Endothelial cell of umbilical vein (primary cell): ENCODE measurements at regions not wholly inside any gene's neighbourhood (a gene's known extent, or its start where the extent isn't known, plus 50 kb on each side); places are given as distances from the start of the nearest gene placed in this dataset.

Experiments
- BruUV-seq: library from RNA; stranded (reverse); fragments of 400-500 nt; replicated peaks from 2 replicates; lab custom pipeline; 2021; lab: Mats Ljungman, UMichigan
- CTCF ChIA-PET: fragments of 300-600, 350-600 bp; sonication (Branson Sonifier 250); formaldehyde crosslinking; loops from one replicate; lab custom pipeline; 2021; ENCODE audit warnings: antibody characterized with exemption, inconsistent platforms; lab: Charles Lee
- POLR2A ChIA-PET: fragments of 300-600, 350-600 bp; sonication (Branson Sonifier 250); formaldehyde crosslinking; loops from one replicate; lab custom pipeline; 2021; ENCODE audit warnings: antibody characterized with exemption, inconsistent platforms; lab: Charles Lee
- DNase-seq: peaks from one replicate; pipeline ENCODE4 v3.0.0-alpha.2; 2011; ENCODE audit warnings: low read depth, low spot score
- FAIRE-seq: peaks from 2 replicates; lab custom pipeline; 2011; peaks lifted over from hg19 to GRCh38; lab: Jason Lieb, UNC
- H2AFZ ChIP-seq: 2 replicates; pipeline ENCODE4 v1.6.0; 2012; ENCODE audit warnings: low read depth, low read length, control low read depth, inconsistent platforms
- H3K27ac ChIP-seq: 2 replicates; pipeline ENCODE4 v1.5.1; 2011; ENCODE audit warnings: low read depth, mild to moderate bottlenecking, control low read depth, low read length, moderate library complexity; ENCODE audit not compliant: insufficient read depth
- H3K27me3 ChIP-seq, 2 experiments: 2 replicates each; pipeline versions ENCODE4 v1.6.0 to v1.6.1; 2011; ENCODE audit warnings: low read length in 2 of 2, mixed read lengths in 1 of 2; ENCODE audit not compliant: control insufficient read depth in 2 of 2, insufficient read depth in 2 of 2
- H3K36me3 ChIP-seq, 2 experiments: 2 replicates in 1 of 2; 3 replicates in 1 of 2; pipeline ENCODE4 v1.5.1; 2011; ENCODE audit warnings: low read length in 2 of 2, mild to moderate bottlenecking in 1 of 2, moderate library complexity in 1 of 2; ENCODE audit not compliant: control insufficient read depth in 2 of 2, insufficient read depth in 2 of 2; ENCODE audit errors: extremely low read depth in 1 of 2
- H3K4me1 ChIP-seq: 3 replicates; pipeline ENCODE4 v1.5.1; 2011; ENCODE audit warnings: mild to moderate bottlenecking, low read length; ENCODE audit not compliant: control insufficient read depth, insufficient read depth; ENCODE audit errors: extremely low read depth
- H3K4me2 ChIP-seq: 2 replicates; pipeline ENCODE4 v1.6.1; 2011; ENCODE audit warnings: low read length, control low read depth, mixed read lengths; ENCODE audit not compliant: insufficient read depth
- H3K4me3 ChIP-seq, 3 experiments: fragments of 200-600 bp in 1 of 3; sonication (generic), shearing (Covaris generic) in 1 of 3; replicated peaks in 1 of 3; 2 replicates each; pipeline ENCODE4 v1.5.1; 2011 to 2016; ENCODE audit warnings: control low read depth in 3 of 3, low read length in 3 of 3, mild to moderate bottlenecking in 2 of 3, inconsistent platforms in 1 of 3, low read depth in 1 of 3, moderate library complexity in 1 of 3; ENCODE audit not compliant: insufficient read depth in 1 of 3
- H3K79me2 ChIP-seq: 2 replicates; pipeline ENCODE4 v1.6.0; 2012; ENCODE audit warnings: low read length, inconsistent platforms; ENCODE audit not compliant: control insufficient read depth, insufficient read depth
- H3K9ac ChIP-seq: replicated peaks from 2 replicates; pipeline ENCODE3; 2011; ENCODE audit warnings: low read length, control low read depth; ENCODE audit not compliant: insufficient read depth; ENCODE audit errors: extremely low read depth
- H3K9me1 ChIP-seq: replicated peaks from 3 replicates; pipeline ENCODE4 v1.6.0; 2011; ENCODE audit warnings: mild to moderate bottlenecking, low read length; ENCODE audit not compliant: control insufficient read depth, insufficient read depth; ENCODE audit errors: extremely low read depth
- H3K9me3 ChIP-seq: replicated peaks from 2 replicates; pipeline ENCODE4 v1.5.1; 2012; ENCODE audit warnings: low read length, inconsistent platforms; ENCODE audit not compliant: control insufficient read depth, insufficient read depth
- H4K20me1 ChIP-seq: replicated peaks from 2 replicates; pipeline ENCODE3; 2011; ENCODE audit warnings: mild to moderate bottlenecking, low read length; ENCODE audit not compliant: control insufficient read depth, insufficient read depth; ENCODE audit errors: extremely low read depth
- EZH2 ChIP-seq: IDR thresholded peaks from 2 replicates; pipeline ENCODE4 v1.6.1; 2012; ENCODE audit warnings: borderline replicate concordance, low read depth, mild to moderate bottlenecking, moderate library complexity, low read length, inconsistent platforms; ENCODE audit not compliant: severe bottlenecking
- FOS ChIP-seq: IDR thresholded peaks from 2 replicates; pipeline ENCODE4 v1.6.1; 2011; ENCODE audit warnings: mild to moderate bottlenecking, low read length, moderate library complexity, borderline replicate concordance; ENCODE audit not compliant: insufficient read depth
- GATA2 ChIP-seq: IDR thresholded peaks from 2 replicates; pipeline ENCODE4 v1.7.0; 2011; ENCODE audit warnings: low read depth, mild to moderate bottlenecking, moderate library complexity, mixed read lengths, low read length; ENCODE audit not compliant: insufficient read length, insufficient read depth
- JUN ChIP-seq: IDR thresholded peaks from 2 replicates; pipeline ENCODE4 v1.6.1; 2011; ENCODE audit warnings: borderline replicate concordance, low read depth; ENCODE audit not compliant: insufficient read length, insufficient read depth
- MAX ChIP-seq: IDR thresholded peaks from 2 replicates; pipeline ENCODE4 v1.6.1; 2011; ENCODE audit not compliant: insufficient read depth, insufficient read length
- MYC ChIP-seq: IDR thresholded peaks from one replicate; pipeline ENCODE4 v1.6.1; 2011; ENCODE audit warnings: mild to moderate bottlenecking, low read depth, low read length
- POLR2A ChIP-seq: IDR thresholded peaks from 2 replicates; pipeline ENCODE4 v1.6.1; 2012; ENCODE audit warnings: low read depth, mild to moderate bottlenecking, control low read depth, low read length
- POLR2AphosphoS5 ChIP-seq: IDR thresholded peaks from 2 replicates; pipeline ENCODE4 v1.6.1; 2012; ENCODE audit warnings: low read depth, mild to moderate bottlenecking, control low read depth, low read length, moderate library complexity; ENCODE audit not compliant: insufficient read depth
- dilution Hi-C: fragments of 300-500 bp; cut with MboI; formaldehyde crosslinking; loops from one replicate; pipeline ENCODE4 v1.15.0; 2019; ENCODE audit warnings: low sequenced_read_pairs; ENCODE audit not compliant: extremely low pct_ligation_motif_present
- intact Hi-C: fragments of 100-400 bp; cut with micrococcal nuclease; formaldehyde crosslinking; loops from one replicate; pipeline ENCODE4 v1.10.0; 2022
- TF ChIP-seq, protein P1 (sequence below), 2 donors: IDR thresholded peaks; 1 replicate in 1 of 2; 2 replicates in 1 of 2; pipeline ENCODE4 v1.5.1; 2011; ENCODE audit warnings: low read length in 2 of 2, mild to moderate bottlenecking in 2 of 2, moderate library complexity in 2 of 2, control low read depth in 1 of 2, inconsistent platforms in 1 of 2, low read depth in 1 of 2; ENCODE audit not compliant: insufficient read depth in 1 of 2; ENCODE audit errors: extremely low read depth in 1 of 2

GRCh38 chr13:68784275-68784674 is 1323.4 kb upstream of the ATXN8OS start:
- no peak for TF ChIP-seq JUN
- TF ChIP-seq FOS, result no peak
- no peak for TF ChIP-seq MYC
- TF ChIP-seq GATA2, result no peak
- no peak for TF ChIP-seq POLR2AphosphoS5
- TF ChIP-seq MAX, result no peak
- TF ChIP-seq, protein P1, sequence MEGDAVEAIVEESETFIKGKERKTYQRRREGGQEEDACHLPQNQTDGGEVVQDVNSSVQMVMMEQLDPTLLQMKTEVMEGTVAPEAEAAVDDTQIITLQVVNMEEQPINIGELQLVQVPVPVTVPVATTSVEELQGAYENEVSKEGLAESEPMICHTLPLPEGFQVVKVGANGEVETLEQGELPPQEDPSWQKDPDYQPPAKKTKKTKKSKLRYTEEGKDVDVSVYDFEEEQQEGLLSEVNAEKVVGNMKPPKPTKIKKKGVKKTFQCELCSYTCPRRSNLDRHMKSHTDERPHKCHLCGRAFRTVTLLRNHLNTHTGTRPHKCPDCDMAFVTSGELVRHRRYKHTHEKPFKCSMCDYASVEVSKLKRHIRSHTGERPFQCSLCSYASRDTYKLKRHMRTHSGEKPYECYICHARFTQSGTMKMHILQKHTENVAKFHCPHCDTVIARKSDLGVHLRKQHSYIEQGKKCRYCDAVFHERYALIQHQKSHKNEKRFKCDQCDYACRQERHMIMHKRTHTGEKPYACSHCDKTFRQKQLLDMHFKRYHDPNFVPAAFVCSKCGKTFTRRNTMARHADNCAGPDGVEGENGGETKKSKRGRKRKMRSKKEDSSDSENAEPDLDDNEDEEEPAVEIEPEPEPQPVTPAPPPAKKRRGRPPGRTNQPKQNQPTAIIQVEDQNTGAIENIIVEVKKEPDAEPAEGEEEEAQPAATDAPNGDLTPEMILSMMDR (IDR thresholded peaks at IDR 0.05; ENCODE audit: extremely low read depth in 1 of 2, insufficient read depth in 1 of 2, low read depth in 1 of 2, low read length in 2 of 2), result no peak
- no peak for TF ChIP-seq EZH2
- TF ChIP-seq POLR2A, result no peak
- Histone ChIP-seq H3K27ac (no peak overlapping the region), H3K9ac (no peak overlapping the region), H2AFZ (no peak overlapping the region), H3K9me3 (no peaks in the 10 kb centered on the region), H4K20me1 (no peaks in the 10 kb centered on the region), H3K36me3 (no peaks in the 10 kb centered on the region), H3K27me3 (no peaks in the 10 kb centered on the region), H3K4me2 (no peak overlapping the region), H3K9me1 (no peaks in the 10 kb centered on the region), H3K4me1 (no peaks in the 10 kb centered on the region), H3K4me3 (no peak overlapping the region), H3K79me2 (no peaks in the 10 kb centered on the region)
- ChIA-PET CTCF (no interaction called here), POLR2A (no interaction called here)
- DNase-seq (no peak), FAIRE-seq (no peak)
- intact Hi-C loops, result no loop called here
- no TSS peak for BruUV-seq
- dilution Hi-C loops, result no loop called here
